Activated CD4-positive, alpha-beta memory T cell treated with anti-CD3 and anti-CD28 coated beads for 36 hours (primary cell): ENCODE measurements at regions not wholly inside any gene's neighbourhood (a gene's known extent, or its start where the extent isn't known, plus 50 kb on each side); places are given as distances from the start of the nearest gene placed in this dataset.

Experiments used
- CTCF ChIA-PET: fragments of 350-600 bp; sonication (Branson Sonifier 250); formaldehyde crosslinking; loops from one replicate; lab custom pipeline; 2021; ENCODE audit warnings: antibody characterized with exemption, inconsistent platforms; lab: Charles Lee
- POLR2A ChIA-PET: fragments of 350-600 bp; sonication (Branson Sonifier 250); formaldehyde crosslinking; loops from one replicate; lab custom pipeline; 2021; ENCODE audit warnings: antibody characterized with exemption; lab: Charles Lee
- DNase-seq: peaks from one replicate; pipeline ENCODE4 v3.0.0-alpha.2; 2020
- H3K27ac Mint-ChIP-seq: one replicate; pipeline ENCODE4 v1.8.0; 2021; ENCODE audit warnings: mixed read lengths
- H3K27me3 Mint-ChIP-seq: one replicate; pipeline ENCODE4 v1.8.0; 2021; ENCODE audit warnings: mixed read lengths
- H3K36me3 Mint-ChIP-seq: one replicate; pipeline ENCODE4 v1.8.0; 2021; ENCODE audit warnings: mixed read lengths
- H3K4me1 Mint-ChIP-seq: one replicate; pipeline ENCODE4 v1.8.0; 2021; ENCODE audit warnings: low read depth, mixed read lengths
- H3K4me3 Mint-ChIP-seq: one replicate; pipeline ENCODE4 v1.8.0; 2021; ENCODE audit warnings: mild to moderate bottlenecking, mixed read lengths
- H3K9me3 Mint-ChIP-seq: one replicate; pipeline ENCODE4 v1.8.0; 2021; ENCODE audit warnings: mixed read lengths
- intact Hi-C: fragments of 100-400 bp; cut with micrococcal nuclease; formaldehyde crosslinking; loops from one replicate; pipeline ENCODE4 v1.15.1; 2023

- Mint-ChIP-seq H3K27ac (no peak overlapping the region), H3K4me3 (no peak overlapping the region), H3K9me3 (peaks cover 2% of the 10 kb centered on the region), H3K36me3 (no peaks in the 10 kb centered on the region), H3K27me3 (peaks cover 5% of the 10 kb centered on the region), H3K4me1 (no peaks in the 10 kb centered on the region)
- ChIA-PET CTCF (no interaction called here), POLR2A (no interaction called here)
- no peak for DNase-seq
- intact Hi-C loops: no loop called here
Observed at GRCh38 chr1:168887381-168887780, 158.4 kb upstream of the DPT start.

GRCh38 chr1:168888418-168888817, 159.4 kb upstream of the DPT start:
- DNase-seq: no peak
- H3K9me3 Mint-ChIP-seq: peaks cover 2% of the 10 kb centered on the region
- H3K27me3 Mint-ChIP-seq: peaks cover 5% of the 10 kb centered on the region
- no peak overlapping the region for H3K4me3 Mint-ChIP-seq
- ChIA-PET CTCF (no interaction called here), POLR2A (no interaction called here)
- no peak overlapping the region for H3K27ac Mint-ChIP-seq
- intact Hi-C loops: no loop called here
- H3K36me3 Mint-ChIP-seq: no peaks in the 10 kb centered on the region
- H3K4me1 Mint-ChIP-seq: no peaks in the 10 kb centered on the region

GRCh38 chr1:168892931-168893330, 163.9 kb upstream of the DPT start:
- no peaks in the 10 kb centered on the region for H3K36me3 Mint-ChIP-seq
- no peak for DNase-seq
- intact Hi-C loops: no loop called here
- no peak overlapping the region for H3K27ac Mint-ChIP-seq
- no peak overlapping the region for H3K4me3 Mint-ChIP-seq
- ChIA-PET POLR2A (no interaction called here), CTCF (no interaction called here)
- H3K4me1 Mint-ChIP-seq: no peaks in the 10 kb centered on the region
- H3K27me3 Mint-ChIP-seq: peaks cover 23% of the 10 kb centered on the region
- H3K9me3 Mint-ChIP-seq: no peaks in the 10 kb centered on the region

GRCh38 chr1:168893359-168893801, 164.4 kb upstream of the DPT start:
- DNase-seq: no peak
- Mint-ChIP-seq H3K4me3 (no peak overlapping the region), H3K27ac (no peak overlapping the region), H3K4me1 (no peaks in the 10 kb centered on the region), H3K27me3 (peaks cover 25% of the 10 kb centered on the region), H3K9me3 (no peaks in the 10 kb centered on the region), H3K36me3 (no peaks in the 10 kb centered on the region)
- CTCF ChIA-PET: no interaction called here
- intact Hi-C loops: no loop called here
- POLR2A ChIA-PET: no interaction called here

- intact Hi-C loops: no loop called here
- no peak overlapping the region for H3K4me3 Mint-ChIP-seq
- ChIA-PET CTCF (no interaction called here), POLR2A (no interaction called here)
- peaks cover 25% of the 10 kb centered on the region for H3K27me3 Mint-ChIP-seq
- no peak overlapping the region for H3K27ac Mint-ChIP-seq
- H3K4me1 Mint-ChIP-seq: no peaks in the 10 kb centered on the region
- H3K36me3 Mint-ChIP-seq: no peaks in the 10 kb centered on the region
- no peaks in the 10 kb centered on the region for H3K9me3 Mint-ChIP-seq
- DNase-seq: no peak
Observed at GRCh38 chr1:168894397-168894903, 165.4 kb upstream of the DPT start.

GRCh38 chr1:168897249-168897648, 168.2 kb upstream of the DPT start:
- Mint-ChIP-seq H3K4me1 (no peaks in the 10 kb centered on the region), H3K4me3 (no peak overlapping the region), H3K27ac (no peak overlapping the region), H3K9me3 (no peaks in the 10 kb centered on the region), H3K27me3 (peaks cover 29% of the 10 kb centered on the region), H3K36me3 (no peaks in the 10 kb centered on the region)
- ChIA-PET POLR2A (no interaction called here), CTCF (no interaction called here)
- intact Hi-C loops: no loop called here
- DNase-seq: no peak

- H3K27me3 Mint-ChIP-seq: peaks cover 11% of the 10 kb centered on the region
- intact Hi-C loops: no loop called here
- H3K4me1 Mint-ChIP-seq: no peaks in the 10 kb centered on the region
- no peaks in the 10 kb centered on the region for H3K36me3 Mint-ChIP-seq
- H3K4me3 Mint-ChIP-seq: no peak overlapping the region
- ChIA-PET POLR2A (no interaction called here), CTCF (no interaction called here)
- H3K9me3 Mint-ChIP-seq: no peaks in the 10 kb centered on the region
- no peak overlapping the region for H3K27ac Mint-ChIP-seq
- no peak for DNase-seq
Observed at GRCh38 chr1:168903237-168903830, 174.3 kb upstream of the DPT start.

GRCh38 chr1:168905633-168906032, 176.6 kb upstream of the DPT start:
- H3K27ac Mint-ChIP-seq: no peak overlapping the region

GRCh38 chr1:168906367-168906766, 177.4 kb upstream of the DPT start:
- Mint-ChIP-seq H3K27me3 (peaks cover 10% of the 10 kb centered on the region), H3K36me3 (no peaks in the 10 kb centered on the region), H3K4me3 (no peak overlapping the region), H3K9me3 (no peaks in the 10 kb centered on the region), H3K27ac (no peak overlapping the region), H3K4me1 (no peaks in the 10 kb centered on the region)
- intact Hi-C loops: no loop called here
- DNase-seq: no peak
- ChIA-PET POLR2A (no interaction called here), CTCF (no interaction called here)

More at GRCh38 chr1:168905633-168906032, 176.6 kb upstream of the DPT start:
- no peak overlapping the region for H3K4me3 Mint-ChIP-seq
- CTCF ChIA-PET: no interaction called here
- no peak for DNase-seq
- peaks cover 10% of the 10 kb centered on the region for H3K27me3 Mint-ChIP-seq
- POLR2A ChIA-PET: no interaction called here
- H3K36me3 Mint-ChIP-seq: no peaks in the 10 kb centered on the region
- no peaks in the 10 kb centered on the region for H3K9me3 Mint-ChIP-seq
- intact Hi-C loops: no loop called here
- H3K4me1 Mint-ChIP-seq: no peaks in the 10 kb centered on the region

GRCh38 chr1:168907053-168907452, 178.0 kb upstream of the DPT start:
- H3K27ac Mint-ChIP-seq: no peak overlapping the region
- H3K9me3 Mint-ChIP-seq: no peaks in the 10 kb centered on the region
- no peaks in the 10 kb centered on the region for H3K36me3 Mint-ChIP-seq
- H3K27me3 Mint-ChIP-seq: peaks cover 8% of the 10 kb centered on the region
- DNase-seq: no peak
- H3K4me1 Mint-ChIP-seq: no peaks in the 10 kb centered on the region
- POLR2A ChIA-PET: no interaction called here
- CTCF ChIA-PET: no interaction called here
- intact Hi-C loops: no loop called here
- H3K4me3 Mint-ChIP-seq: no peak overlapping the region

GRCh38 chr1:168907786-168908348, 178.9 kb upstream of the DPT start:
- Mint-ChIP-seq H3K27me3 (peaks cover 6% of the 10 kb centered on the region), H3K27ac (no peak overlapping the region), H3K36me3 (no peaks in the 10 kb centered on the region), H3K4me1 (no peaks in the 10 kb centered on the region), H3K9me3 (no peaks in the 10 kb centered on the region), H3K4me3 (no peak overlapping the region)
- no peak for DNase-seq
- intact Hi-C loops: no loop called here
- POLR2A ChIA-PET: no interaction called here
- CTCF ChIA-PET: no interaction called here

- Mint-ChIP-seq H3K27me3 (peaks cover 3% of the 10 kb centered on the region), H3K27ac (no peak overlapping the region), H3K9me3 (no peaks in the 10 kb centered on the region), H3K4me3 (no peak overlapping the region), H3K4me1 (no peaks in the 10 kb centered on the region), H3K36me3 (no peaks in the 10 kb centered on the region)
- no peak for DNase-seq
- ChIA-PET POLR2A (no interaction called here), CTCF (no interaction called here)
- intact Hi-C loops: no loop called here
Observed at GRCh38 chr1:168910403-168910802, 181.4 kb upstream of the DPT start.

GRCh38 chr1:168911370-168911769, 182.4 kb upstream of the DPT start:
- CTCF ChIA-PET: no interaction called here
- DNase-seq: no peak
- H3K27ac Mint-ChIP-seq: no peak overlapping the region
- H3K9me3 Mint-ChIP-seq: no peaks in the 10 kb centered on the region
- intact Hi-C loops: no loop called here
- no peaks in the 10 kb centered on the region for H3K4me1 Mint-ChIP-seq
- no peaks in the 10 kb centered on the region for H3K36me3 Mint-ChIP-seq
- H3K4me3 Mint-ChIP-seq: no peak overlapping the region
- H3K27me3 Mint-ChIP-seq: peaks cover 3% of the 10 kb centered on the region
- POLR2A ChIA-PET: no interaction called here
